Fibroblast of gingiva (primary cell): ENCODE measurements at regions not wholly inside any gene's neighbourhood (a gene's known extent, or its start where the extent isn't known, plus 50 kb on each side); places are given as distances from the start of the nearest gene placed in this dataset.
A peak's percentile ranks its signal among the peaks of the same experiment; 100 is the strongest.

Source experiments
- DNase-seq: peaks from one replicate; pipeline ENCODE4 v3.0.0-alpha.2; 2011; ENCODE audit warnings: low read depth

DNA sequence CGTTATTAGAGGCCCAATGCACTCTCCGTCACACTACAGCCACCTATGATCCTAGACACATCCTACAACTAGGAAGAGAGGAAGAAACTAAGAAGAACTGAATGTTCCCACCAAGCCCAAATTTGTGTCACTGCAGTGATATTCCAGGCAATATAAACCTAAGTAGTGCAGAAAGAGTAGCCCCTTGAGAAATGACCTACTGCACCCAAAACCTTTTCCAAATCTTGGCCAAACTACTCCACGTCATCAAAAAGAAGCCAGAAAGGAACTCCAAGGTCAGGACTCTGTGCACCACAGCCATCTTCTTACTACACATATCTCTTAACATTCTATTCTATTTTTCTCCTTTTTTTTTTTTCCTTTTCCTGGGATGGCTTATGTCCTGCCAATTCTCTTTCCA lies 60.2 kb downstream of the ADAMTS1 start:
- DNase-seq, result no peak

DNA sequence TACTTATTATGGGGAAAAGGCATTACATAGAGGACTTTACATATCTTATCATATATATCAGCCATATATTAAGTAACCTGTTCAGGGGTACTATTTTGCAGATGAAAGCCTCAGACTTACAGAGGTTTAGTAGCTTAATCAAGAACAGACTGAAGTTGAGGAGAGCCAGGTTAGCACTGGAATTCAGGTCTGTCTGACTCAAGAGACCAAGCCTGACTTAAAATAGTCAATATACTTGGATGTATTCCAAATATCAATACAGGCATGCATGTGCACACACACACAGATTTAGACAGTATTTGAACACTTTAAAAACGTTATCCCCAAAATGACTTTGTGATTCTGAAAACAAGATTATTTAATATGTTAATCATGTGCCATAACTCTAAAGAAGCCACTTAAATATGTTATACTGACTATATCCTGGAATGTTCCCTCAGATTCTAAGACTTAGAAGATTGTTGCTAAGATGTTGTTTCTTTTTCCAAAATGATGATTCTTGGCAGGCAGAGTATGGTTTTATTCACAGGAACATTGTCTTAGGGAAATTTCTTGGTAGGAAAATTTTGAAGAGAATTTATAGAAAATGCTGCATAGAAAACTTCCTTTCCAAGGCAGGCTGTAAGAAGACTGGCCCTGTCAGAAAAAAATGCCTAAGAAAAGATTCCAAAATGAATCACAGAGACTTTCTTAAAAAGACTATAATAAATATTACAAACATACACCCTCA lies 61.6 kb downstream of the ADAMTS1 start:
- no peak for DNase-seq

GRCh38 chr21:26782747-26783146 lies 62.5 kb downstream of the ADAMTS1 start:
- DNase-seq, result no peak

DNA sequence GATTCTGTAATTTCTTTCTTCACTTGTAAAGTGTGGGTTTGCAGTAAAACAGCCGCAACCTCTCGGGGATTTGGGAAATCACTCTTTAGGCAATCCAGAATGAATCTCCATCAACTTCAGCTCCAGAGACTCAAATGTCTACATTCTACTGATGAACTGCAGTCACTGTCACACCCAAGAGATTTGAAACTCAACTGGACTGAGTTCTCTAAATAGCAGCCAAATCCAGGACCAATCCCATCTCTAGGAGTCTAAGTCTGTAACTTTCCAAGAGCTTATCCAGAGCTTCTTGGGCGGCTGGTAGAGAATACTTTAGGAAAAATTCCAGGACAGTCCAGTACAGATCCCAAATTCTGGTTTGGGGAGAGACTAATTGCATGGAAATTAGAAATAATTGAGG lies 62.9 kb downstream of the ADAMTS1 start:
- DNase-seq, result no peak

DNA sequence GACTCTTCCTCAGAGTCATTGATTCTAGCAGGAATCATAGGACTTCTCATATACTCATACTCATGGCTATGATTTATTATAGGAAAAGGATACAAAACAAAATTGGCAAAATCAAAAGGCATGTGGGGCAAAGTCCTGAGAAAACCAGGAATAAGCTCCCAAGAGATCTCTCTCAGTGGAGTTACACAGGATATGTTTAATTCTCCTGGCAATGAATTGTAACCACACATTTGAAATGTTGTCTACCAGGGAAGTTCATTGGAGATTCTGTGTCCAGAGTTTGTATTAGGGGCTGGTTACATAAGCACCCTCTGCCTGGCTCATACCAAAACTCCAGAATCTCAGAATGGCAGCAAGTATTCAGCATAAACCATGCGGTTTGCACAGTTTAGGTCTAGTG lies 63.9 kb downstream of the ADAMTS1 start:
- no peak for DNase-seq

GRCh38 chr21:26777166-26777565 lies 68.0 kb downstream of the ADAMTS1 start:
- no peak for DNase-seq

- peak; percentile 65 for DNase-seq
Observed at GRCh38 chr21:26776310-26777021, 68.7 kb downstream of the ADAMTS1 start.

- no peak for DNase-seq
Observed at GRCh38 chr21:26773058-26773457, 72.2 kb downstream of the ADAMTS1 start.

- peak; percentile 52 for DNase-seq
Observed at GRCh38 chr21:26769613-26770188, 75.5 kb downstream of the ADAMTS1 start.

DNA sequence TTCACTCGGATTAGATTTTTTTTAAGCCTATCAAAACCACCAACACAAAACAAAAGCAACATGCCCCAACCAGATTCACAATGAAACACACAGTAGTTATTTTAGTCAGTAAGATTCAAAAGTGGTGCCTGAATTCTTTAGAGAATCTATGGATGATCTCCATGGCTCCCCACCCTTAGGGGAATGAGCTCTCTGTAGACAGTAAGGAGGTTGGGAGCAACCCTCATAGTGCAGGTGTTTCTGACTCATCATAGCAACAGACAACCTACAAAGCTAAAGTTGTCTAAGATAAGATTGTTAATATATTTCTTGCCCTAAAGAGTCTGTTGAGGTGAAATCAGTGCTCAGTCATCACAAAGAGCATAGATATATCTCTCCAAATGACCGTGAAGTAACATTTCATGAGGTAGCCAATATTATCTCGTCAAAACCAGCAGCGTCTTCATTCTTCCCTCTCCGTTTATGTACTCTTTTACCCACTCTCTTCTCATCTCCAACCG lies 78.3 kb downstream of the ADAMTS1 start:
- DNase-seq, result no peak

DNA sequence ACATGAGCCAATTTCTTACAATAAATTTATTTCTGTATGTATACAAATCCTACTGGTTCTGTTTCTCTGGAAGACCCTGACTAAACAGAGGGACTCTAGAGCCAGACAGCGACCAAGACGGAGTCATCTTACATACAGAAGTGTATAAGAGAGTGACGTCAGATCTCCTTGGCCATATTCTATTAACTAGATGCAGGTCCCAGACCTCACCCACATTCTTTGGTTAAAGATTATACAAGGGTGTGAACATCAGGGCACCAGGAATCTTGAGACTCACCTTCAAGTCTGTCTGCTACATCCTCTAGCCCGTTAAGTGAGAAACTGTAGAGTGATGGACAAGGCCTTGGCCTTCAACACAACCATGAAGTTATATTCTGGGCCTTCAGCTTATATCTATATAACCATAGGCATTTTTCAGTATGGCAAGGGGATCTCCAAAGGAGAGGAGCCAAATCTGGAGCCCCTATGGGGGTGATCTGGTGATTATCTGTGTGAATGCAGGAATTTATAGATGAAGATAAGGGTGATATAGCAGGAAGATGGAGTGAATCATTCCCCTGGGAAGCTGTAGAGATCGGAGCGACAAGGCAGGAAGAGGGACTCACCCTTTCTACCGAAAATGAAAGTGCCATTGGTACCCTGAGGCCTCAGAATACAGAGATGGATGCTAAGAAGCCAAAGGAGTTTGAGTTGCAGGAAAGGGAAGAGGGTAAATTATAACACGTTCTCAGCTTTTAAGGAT lies 83.9 kb downstream of the ADAMTS1 start:
- DNase-seq, result no peak

GRCh38 chr21:26759731-26760130 lies 85.5 kb downstream of the ADAMTS1 start:
- DNase-seq, result no peak

DNA sequence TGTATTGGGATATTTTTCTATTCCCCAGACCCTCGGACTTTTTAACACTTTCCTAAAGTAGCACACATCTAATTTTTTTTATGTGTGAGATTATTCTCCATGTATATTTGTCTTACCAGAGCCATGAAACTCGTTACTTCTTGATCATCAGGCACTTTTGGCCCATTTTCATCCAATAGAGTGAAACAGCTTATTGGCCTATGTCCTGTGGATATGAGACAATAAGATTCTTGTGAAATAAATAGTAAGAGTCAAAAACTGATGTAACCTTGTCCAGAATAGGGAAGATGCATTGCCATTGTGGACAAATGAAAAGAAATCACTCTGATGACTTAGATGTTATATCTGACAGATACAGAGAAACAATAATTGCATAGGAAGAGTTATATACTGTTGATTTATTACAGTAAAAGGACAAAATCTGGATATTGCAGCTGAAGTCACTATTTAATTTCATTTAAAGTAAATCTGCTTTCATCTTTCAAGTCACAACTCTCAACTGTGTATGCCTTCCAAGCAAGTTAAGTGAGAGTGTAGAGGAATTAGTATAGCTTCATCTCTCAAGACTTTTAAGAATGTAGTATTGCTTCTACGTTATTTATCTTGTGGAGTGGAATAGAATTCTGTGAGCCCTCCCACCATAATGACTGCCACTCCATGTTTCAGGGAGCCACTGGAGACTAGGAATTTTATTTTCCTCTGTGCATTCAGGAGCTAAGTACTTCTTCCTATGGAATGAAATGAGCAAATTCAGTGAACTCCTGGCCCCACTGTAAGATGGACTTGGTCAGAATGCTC lies 86.9 kb downstream of the ADAMTS1 start:
- DNase-seq, result peak; percentile 3

GRCh38 chr21:26756491-26757159 lies 88.6 kb downstream of the ADAMTS1 start:
- DNase-seq, result no peak

DNA sequence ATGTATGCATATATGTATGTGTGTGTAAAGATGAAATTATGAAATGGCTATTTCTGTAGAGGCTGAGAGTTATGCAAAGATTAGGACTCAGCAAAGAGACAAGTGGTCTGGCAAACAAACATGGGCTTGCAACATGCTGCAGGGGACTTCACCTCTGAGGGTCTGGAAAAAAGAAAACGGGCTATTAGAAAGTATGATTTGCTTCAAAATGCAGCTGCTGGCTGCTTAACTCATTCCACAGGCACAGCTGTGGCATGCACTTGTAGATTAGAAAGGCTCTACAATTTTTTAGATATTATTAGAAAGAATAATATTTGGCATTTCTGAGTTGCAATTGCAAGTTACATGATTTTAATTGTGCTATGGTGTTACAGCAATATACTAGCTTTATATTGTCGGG lies 90.4 kb downstream of the ADAMTS1 start:
- DNase-seq, result no peak

DNA sequence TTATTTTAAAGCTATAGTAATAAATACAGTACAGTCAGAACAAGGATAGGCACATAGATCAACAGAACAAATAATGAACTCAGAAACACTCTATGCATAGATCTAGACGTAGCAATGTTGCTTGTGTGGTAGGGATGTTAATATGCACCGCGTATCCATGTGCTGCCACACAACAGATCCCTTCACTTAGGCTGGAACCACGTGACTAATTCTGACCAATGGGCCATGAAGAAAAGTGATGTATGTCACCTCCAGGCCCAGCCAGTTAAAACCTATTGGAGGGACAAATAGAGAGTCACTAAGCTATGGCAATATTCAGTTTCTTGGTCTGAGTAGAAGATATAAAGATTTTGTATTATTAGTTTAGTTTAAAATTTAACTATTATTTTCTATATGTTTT lies 91.4 kb downstream of the ADAMTS1 start:
- no peak for DNase-seq

GRCh38 chr21:26752849-26753248 lies 92.4 kb downstream of the ADAMTS1 start:
- no peak for DNase-seq

GRCh38 chr21:26751305-26751704 lies 93.9 kb downstream of the ADAMTS1 start:
- no peak for DNase-seq

DNA sequence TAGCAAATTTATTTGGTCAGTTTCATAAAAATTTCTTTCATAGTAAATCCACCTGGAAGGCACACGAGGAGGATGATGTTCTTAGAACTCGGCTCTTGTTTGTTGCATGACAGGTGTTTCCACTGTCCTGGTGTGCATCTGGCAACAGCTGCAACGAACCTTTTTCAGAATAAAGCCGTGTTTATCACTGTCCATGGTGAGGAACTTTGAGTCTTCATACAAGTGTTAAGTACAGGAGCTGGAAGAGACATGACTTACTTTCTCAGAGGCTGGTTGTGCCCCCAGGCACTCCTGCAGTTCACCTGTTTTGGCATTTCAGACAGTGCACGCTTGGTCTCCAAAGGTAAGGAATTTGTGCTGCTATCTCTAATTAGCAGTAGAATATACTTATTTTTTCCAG lies 97.1 kb downstream of the ADAMTS1 start:
- DNase-seq, result no peak

GRCh38 chr21:26747216-26747615 lies 98.0 kb downstream of the ADAMTS1 start:
- DNase-seq, result no peak

DNA sequence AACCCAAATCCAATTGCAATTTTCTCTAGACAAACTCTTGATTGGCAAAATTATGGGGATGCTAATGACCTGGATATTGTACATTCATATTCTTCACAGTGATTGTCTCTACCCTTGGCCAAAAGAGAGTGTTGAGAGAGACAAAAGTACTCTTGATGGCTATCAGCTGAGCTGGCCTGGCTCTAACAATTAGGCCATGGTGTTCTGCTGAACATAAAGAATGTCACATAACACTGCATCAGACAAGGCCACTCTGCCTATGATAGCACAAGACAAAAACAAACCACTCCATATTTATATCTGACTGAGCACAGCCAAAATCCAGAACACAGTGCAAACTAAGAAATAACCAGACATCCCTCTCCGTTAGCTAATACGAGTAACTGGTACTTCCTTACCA lies 101.7 kb downstream of the ADAMTS1 start:
- DNase-seq, result no peak
